ENCODE measurements at regions not wholly inside any gene's neighbourhood (a gene's known extent, or its start where the extent isn't known, plus 50 kb on each side); places are given as distances from the start of the nearest gene placed in this dataset.

DNA sequence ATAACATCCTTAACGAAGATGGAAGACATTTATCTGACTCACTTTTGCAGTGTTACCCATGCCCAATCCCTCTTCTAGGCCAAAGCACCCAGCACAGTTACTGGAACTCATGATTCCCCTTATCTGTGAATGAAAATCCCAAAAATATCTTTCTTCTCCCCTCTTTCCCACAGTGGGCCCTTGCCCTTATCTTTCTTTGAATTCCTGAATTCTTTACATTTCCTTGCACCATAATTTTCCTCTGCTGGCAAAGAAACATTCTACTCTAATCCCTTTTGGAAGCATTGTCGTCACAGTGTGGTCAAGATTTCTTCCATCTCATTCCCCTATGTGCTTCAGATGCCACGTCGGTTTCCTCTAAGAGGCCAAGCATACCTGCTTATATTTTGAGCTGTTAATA, 135.9 kb upstream of the LIFR start:
- ChIA-PET POLR2A (ENCODE audit: low non-redundant PET) (no interaction called here), CTCF (no interaction called here)
- Histone ChIP-seq H3K9me3 (ENCODE audit: low read depth, low read length, poor library complexity, severe bottlenecking) (no peaks in the 10 kb centered on the region), H3K27me3 (replicated peaks; ENCODE audit: insufficient read depth, low read depth, low read length, poor library complexity) (no peaks in the 10 kb centered on the region), H3K4me1 (ENCODE audit: insufficient read depth, low read length, poor library complexity, severe bottlenecking) (peaks cover 3% of the 10 kb centered on the region), H3K36me3 (ENCODE audit: insufficient read depth, low read length, poor library complexity, severe bottlenecking) (no peaks in the 10 kb centered on the region), H3K4me3 (ENCODE audit: low read depth, low read length, poor library complexity, severe bottlenecking) (no peak overlapping the region), H3K27ac (ENCODE audit: low read depth, low read length, poor library complexity, severe bottlenecking) (no peak overlapping the region)
- no peak for DNase-seq (ENCODE audit: low spot score)
- intact Hi-C loops (cut with micrococcal nuclease; ENCODE audit: unreplicated experiment) = no loop called here
- TF ChIP-seq, protein P1, sequence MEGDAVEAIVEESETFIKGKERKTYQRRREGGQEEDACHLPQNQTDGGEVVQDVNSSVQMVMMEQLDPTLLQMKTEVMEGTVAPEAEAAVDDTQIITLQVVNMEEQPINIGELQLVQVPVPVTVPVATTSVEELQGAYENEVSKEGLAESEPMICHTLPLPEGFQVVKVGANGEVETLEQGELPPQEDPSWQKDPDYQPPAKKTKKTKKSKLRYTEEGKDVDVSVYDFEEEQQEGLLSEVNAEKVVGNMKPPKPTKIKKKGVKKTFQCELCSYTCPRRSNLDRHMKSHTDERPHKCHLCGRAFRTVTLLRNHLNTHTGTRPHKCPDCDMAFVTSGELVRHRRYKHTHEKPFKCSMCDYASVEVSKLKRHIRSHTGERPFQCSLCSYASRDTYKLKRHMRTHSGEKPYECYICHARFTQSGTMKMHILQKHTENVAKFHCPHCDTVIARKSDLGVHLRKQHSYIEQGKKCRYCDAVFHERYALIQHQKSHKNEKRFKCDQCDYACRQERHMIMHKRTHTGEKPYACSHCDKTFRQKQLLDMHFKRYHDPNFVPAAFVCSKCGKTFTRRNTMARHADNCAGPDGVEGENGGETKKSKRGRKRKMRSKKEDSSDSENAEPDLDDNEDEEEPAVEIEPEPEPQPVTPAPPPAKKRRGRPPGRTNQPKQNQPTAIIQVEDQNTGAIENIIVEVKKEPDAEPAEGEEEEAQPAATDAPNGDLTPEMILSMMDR (conservative IDR thresholded peaks at IDR 0.05; ENCODE audit: low read depth, low read length) = no peak
- TF ChIP-seq EZH2 (IDR thresholded peaks at IDR 0.05; ENCODE audit: borderline replicate concordance, low read depth, low read length, poor library complexity, severe bottlenecking) = no peak
- no TSS peak for BruUV-seq (replicated peaks)

DNA sequence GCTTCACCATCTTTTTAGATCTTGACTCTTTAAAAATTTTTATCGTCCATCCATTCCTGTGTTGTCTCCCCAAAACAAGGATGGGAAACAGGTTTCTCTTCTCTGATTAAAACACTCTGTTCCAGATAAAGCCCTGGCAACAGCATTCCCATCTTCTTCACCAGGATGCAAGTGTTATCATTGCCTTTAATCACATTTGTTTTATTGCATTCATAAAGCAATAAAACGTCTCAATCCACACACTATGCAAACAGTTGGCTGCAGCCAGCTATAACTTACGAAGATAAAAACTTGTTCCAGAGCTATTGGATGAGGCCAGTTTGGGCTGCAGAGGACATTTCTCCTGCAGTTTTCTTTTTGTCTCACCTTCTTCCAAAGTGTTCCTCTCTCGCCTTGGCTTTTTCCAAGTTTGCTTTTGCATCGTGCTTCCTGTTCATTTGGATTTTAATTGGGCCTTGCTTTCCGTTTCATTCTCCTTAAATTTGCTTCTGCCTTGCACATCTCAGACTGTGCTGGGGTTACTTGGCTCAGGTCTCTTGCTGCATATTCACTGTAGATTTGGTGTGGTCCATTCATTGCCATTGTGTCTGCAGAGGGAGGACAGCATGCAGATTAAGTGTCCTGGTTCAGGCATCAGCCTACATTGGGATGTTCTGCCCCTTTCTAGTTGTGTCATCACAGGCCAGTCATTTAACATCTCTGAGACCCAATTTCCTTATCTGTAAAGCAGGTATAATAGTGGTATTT, 136.5 kb upstream of the LIFR start:
- H3K9me3 ChIP-seq (ENCODE audit: low read depth, low read length, poor library complexity, severe bottlenecking) = no peaks in the 10 kb centered on the region
- H3K27ac ChIP-seq (ENCODE audit: low read depth, low read length, poor library complexity, severe bottlenecking) = no peak overlapping the region
- no peak overlapping the region for H3K4me3 ChIP-seq (ENCODE audit: low read depth, low read length, poor library complexity, severe bottlenecking)
- ChIA-PET CTCF (no interaction called here), POLR2A (ENCODE audit: low non-redundant PET) (no interaction called here)
- H3K36me3 ChIP-seq (ENCODE audit: insufficient read depth, low read length, poor library complexity, severe bottlenecking) = no peaks in the 10 kb centered on the region
- no peaks in the 10 kb centered on the region for H3K27me3 ChIP-seq (replicated peaks; ENCODE audit: insufficient read depth, low read depth, low read length, poor library complexity)
- peaks cover 3% of the 10 kb centered on the region for H3K4me1 ChIP-seq (ENCODE audit: insufficient read depth, low read length, poor library complexity, severe bottlenecking)
- no TSS peak for BruUV-seq (replicated peaks)
- no peak for DNase-seq (ENCODE audit: low spot score)
- intact Hi-C loops (cut with micrococcal nuclease; ENCODE audit: unreplicated experiment) = no loop called here
- no peak for TF ChIP-seq EZH2 (IDR thresholded peaks at IDR 0.05; ENCODE audit: borderline replicate concordance, low read depth, low read length, poor library complexity, severe bottlenecking)
- TF ChIP-seq, protein P1 (conservative IDR thresholded peaks at IDR 0.05; ENCODE audit: low read depth, low read length) = no peak

DNA sequence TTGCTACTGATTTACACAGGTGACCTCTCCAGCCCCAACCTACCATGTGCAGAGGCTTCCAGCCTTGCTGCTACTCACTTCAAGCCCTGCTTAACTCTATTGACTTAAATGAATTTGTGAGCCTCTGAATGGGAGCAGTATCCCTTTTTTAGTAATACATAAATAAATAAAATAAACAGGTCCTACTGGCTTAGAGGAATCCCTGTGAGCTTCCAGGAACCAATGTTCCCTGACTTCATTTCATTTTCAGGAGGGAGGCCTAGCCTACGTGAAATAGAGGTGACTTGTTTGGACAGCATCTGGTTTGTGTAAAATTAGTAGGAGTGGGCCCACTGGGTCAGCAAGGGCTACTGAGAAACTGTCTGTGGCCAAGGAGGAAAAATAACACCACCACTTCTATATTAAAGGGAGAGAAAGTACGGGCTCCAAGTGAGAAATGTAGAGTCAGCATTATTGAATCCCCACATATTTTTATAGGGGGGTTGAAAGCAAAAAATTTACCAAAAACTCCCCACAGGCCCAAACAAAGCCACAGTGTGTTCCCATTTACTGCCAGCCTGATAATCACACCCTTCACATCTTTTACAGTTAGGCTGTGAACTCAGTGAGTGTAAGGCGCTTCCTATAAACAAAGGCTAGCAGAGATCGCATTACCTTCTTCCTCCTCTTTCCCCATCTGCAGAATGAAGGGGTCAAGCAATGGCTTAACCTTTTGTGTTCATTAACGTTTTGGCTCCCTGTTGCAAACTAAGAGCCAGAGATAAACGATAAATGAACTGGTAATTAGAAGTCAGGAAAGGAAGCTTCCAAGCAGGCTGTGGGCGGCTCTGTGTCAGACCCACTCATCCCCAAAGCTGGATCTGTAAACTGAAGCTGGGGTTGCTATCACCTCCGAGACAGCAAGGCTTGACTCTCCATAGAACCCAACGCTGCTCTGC, 138.8 kb upstream of the LIFR start:
- H3K27ac ChIP-seq (ENCODE audit: low read depth, low read length, poor library complexity, severe bottlenecking) = no peak overlapping the region
- H3K4me3 ChIP-seq (ENCODE audit: low read depth, low read length, poor library complexity, severe bottlenecking) = no peak overlapping the region
- no TSS peak for BruUV-seq (replicated peaks)
- POLR2A ChIA-PET (ENCODE audit: low non-redundant PET) = interaction anchor here (0.6 kb wide), 1 partner anchor 55 kb away, joined by 4 read pairs; no protein-coding TSS in a partner anchor
- intact Hi-C loops (cut with micrococcal nuclease; ENCODE audit: unreplicated experiment) = no loop called here
- H3K36me3 ChIP-seq (ENCODE audit: insufficient read depth, low read length, poor library complexity, severe bottlenecking) = no peaks in the 10 kb centered on the region
- H3K4me1 ChIP-seq (ENCODE audit: insufficient read depth, low read length, poor library complexity, severe bottlenecking) = peaks cover 3% of the 10 kb centered on the region
- TF ChIP-seq EZH2 (IDR thresholded peaks at IDR 0.05; ENCODE audit: borderline replicate concordance, low read depth, low read length, poor library complexity, severe bottlenecking) = no peak
- TF ChIP-seq, protein P1 (conservative IDR thresholded peaks at IDR 0.05; ENCODE audit: low read depth, low read length) = no peak
- H3K27me3 ChIP-seq (replicated peaks; ENCODE audit: insufficient read depth, low read depth, low read length, poor library complexity) = no peaks in the 10 kb centered on the region
- DNase-seq (ENCODE audit: low spot score) = no peak
- H3K9me3 ChIP-seq (ENCODE audit: low read depth, low read length, poor library complexity, severe bottlenecking) = no peaks in the 10 kb centered on the region
- CTCF ChIA-PET = no interaction called here

Data from A673 (cell line).